CD4-positive, alpha-beta T cell (primary cell): ENCODE measurements at regions not wholly inside any gene's neighbourhood (a gene's known extent, or its start where the extent isn't known, plus 50 kb on each side); places are given as distances from the start of the nearest gene placed in this dataset.

Experiments used
- ATAC-seq: fragments of 200-7000 bp; cut with Tn5 transposase; one replicate; pipeline ENCODE4 v1.10.0; 2022; ENCODE audit warnings: mild to moderate bottlenecking; ENCODE audit not compliant: poor library complexity
- CTCF ChIA-PET: fragments of 350-600 bp; sonication (Branson Sonifier 250); formaldehyde crosslinking; loops from one replicate; lab custom pipeline; 2021; ENCODE audit warnings: antibody characterized with exemption, inconsistent platforms; lab: Charles Lee
- POLR2A ChIA-PET: fragments of 350-600 bp; sonication (Branson Sonifier 250); formaldehyde crosslinking; loops from one replicate; lab custom pipeline; 2021; ENCODE audit warnings: antibody characterized with exemption, inconsistent platforms; lab: Charles Lee
- DNase-seq, 14 experiments: peaks; one replicate each; pipeline ENCODE4 v3.0.0-alpha.2; 2013 to 2020; ENCODE audit warnings: mixed read lengths in 2 of 14
- H3K27ac ChIP-seq, 2 donors: one replicate each; pipeline versions ENCODE4 v1.5.1 to v1.7.0; 2013; ENCODE audit warnings: low read length in 2 of 2, low read depth in 1 of 2, mild to moderate bottlenecking in 1 of 2
- H3K27me3 ChIP-seq, 2 experiments: 1 replicate in 1 of 2; 2 replicates in 1 of 2; pipeline versions ENCODE4 v1.6.1 to v1.7.0; 2013; ENCODE audit warnings: low read length in 2 of 2, control low read depth in 1 of 2, mild to moderate bottlenecking in 1 of 2, moderate library complexity in 1 of 2; ENCODE audit not compliant: insufficient read depth in 2 of 2, control insufficient read depth in 1 of 2
- H3K36me3 ChIP-seq: one replicate; pipeline ENCODE4 v1.6.1; 2013; ENCODE audit warnings: low read length, control low read depth; ENCODE audit not compliant: insufficient read depth
- H3K4me1 ChIP-seq: one replicate; pipeline ENCODE4 v1.6.1; 2013; ENCODE audit warnings: low read length, control low read depth; ENCODE audit not compliant: insufficient read depth
- H3K4me3 ChIP-seq: one replicate; pipeline ENCODE4 v1.5.1; 2013; ENCODE audit warnings: mild to moderate bottlenecking, low read length, moderate library complexity
- H3K9me3 ChIP-seq, 2 experiments: 1 replicate in 1 of 2; 2 replicates in 1 of 2; pipeline versions ENCODE4 v1.6.1 to v1.7.0; 2013; ENCODE audit warnings: low read length in 2 of 2, mild to moderate bottlenecking in 2 of 2, control low read depth in 1 of 2, moderate library complexity in 1 of 2; ENCODE audit not compliant: control insufficient read depth in 1 of 2, insufficient read depth in 1 of 2
- H3K27ac Mint-ChIP-seq: one replicate; pipeline ENCODE4 v1.8.0; 2020; ENCODE audit warnings: mixed read lengths
- H3K27me3 Mint-ChIP-seq: one replicate; pipeline ENCODE4 v1.8.0; 2021; ENCODE audit warnings: mixed read lengths
- H3K36me3 Mint-ChIP-seq: one replicate; pipeline ENCODE4 v1.8.0; 2021; ENCODE audit warnings: low read depth, mixed read lengths
- H3K4me1 Mint-ChIP-seq: one replicate; pipeline ENCODE4 v1.8.0; 2021; ENCODE audit warnings: low read depth, mixed read lengths
- H3K4me3 Mint-ChIP-seq: one replicate; pipeline ENCODE4 v1.8.0; 2020; ENCODE audit warnings: mild to moderate bottlenecking, mixed read lengths
- H3K9me3 Mint-ChIP-seq: one replicate; pipeline ENCODE4 v1.8.0; 2020; ENCODE audit warnings: mixed read lengths
- intact Hi-C, 2 experiments: fragments of 100-400 bp; cut with DNase I in 1 of 2; cut with micrococcal nuclease in 1 of 2; formaldehyde crosslinking; loops; one replicate each; pipeline versions ENCODE4 v1.15.1 to v1.9.0; 2023 to 2025; cut with DNase I, micrococcal nuclease
- TF ChIP-seq, protein P1 (sequence below): fragments of 200-600 bp; IDR thresholded peaks from one replicate; pipeline ENCODE4 v1.8.0; 2022; ENCODE audit warnings: antibody characterized with exemption, mild to moderate bottlenecking

DNA sequence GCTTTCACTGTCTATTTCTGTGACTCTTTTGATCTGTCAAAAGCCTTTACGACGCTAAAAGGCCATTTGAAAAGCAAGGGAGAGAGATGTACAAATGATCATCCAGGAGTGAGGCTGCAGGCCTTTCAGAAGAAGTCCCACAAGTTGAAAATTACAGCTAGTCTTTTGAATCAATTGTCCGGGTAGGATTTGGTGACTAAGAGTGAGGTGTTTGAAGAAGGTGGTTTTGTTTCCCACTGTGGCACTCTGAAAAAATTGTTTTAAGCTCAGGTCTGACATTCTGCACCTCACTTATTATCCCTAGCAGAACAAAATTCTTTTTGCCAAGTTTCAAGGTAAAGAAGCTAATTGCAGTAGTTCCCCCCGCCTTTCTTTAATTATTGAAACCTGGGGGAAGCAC is 50.8 kb upstream of the TMEM108 start:
- no peaks in the 10 kb centered on the region for H3K36me3 Mint-ChIP-seq
- no peaks in the 10 kb centered on the region for H3K27me3 Mint-ChIP-seq
- no peak overlapping the region for H3K27ac Mint-ChIP-seq
- H3K4me1 Mint-ChIP-seq = no peaks in the 10 kb centered on the region
- no peak for ATAC-seq
- H3K4me1 ChIP-seq = no peaks in the 10 kb centered on the region
- no peak overlapping the region for H3K4me3 Mint-ChIP-seq
- intact Hi-C loops = no loop called here
- no peak overlapping the region for H3K27ac ChIP-seq
- ChIA-PET POLR2A (no interaction called here), CTCF (no interaction called here)
- H3K4me3 ChIP-seq = no peak overlapping the region
- H3K9me3 Mint-ChIP-seq = peaks cover 4% of the 10 kb centered on the region
- TF ChIP-seq, protein P1, sequence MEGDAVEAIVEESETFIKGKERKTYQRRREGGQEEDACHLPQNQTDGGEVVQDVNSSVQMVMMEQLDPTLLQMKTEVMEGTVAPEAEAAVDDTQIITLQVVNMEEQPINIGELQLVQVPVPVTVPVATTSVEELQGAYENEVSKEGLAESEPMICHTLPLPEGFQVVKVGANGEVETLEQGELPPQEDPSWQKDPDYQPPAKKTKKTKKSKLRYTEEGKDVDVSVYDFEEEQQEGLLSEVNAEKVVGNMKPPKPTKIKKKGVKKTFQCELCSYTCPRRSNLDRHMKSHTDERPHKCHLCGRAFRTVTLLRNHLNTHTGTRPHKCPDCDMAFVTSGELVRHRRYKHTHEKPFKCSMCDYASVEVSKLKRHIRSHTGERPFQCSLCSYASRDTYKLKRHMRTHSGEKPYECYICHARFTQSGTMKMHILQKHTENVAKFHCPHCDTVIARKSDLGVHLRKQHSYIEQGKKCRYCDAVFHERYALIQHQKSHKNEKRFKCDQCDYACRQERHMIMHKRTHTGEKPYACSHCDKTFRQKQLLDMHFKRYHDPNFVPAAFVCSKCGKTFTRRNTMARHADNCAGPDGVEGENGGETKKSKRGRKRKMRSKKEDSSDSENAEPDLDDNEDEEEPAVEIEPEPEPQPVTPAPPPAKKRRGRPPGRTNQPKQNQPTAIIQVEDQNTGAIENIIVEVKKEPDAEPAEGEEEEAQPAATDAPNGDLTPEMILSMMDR = no peak
- peaks cover 0 to under 1% of the 10 kb centered on the region in 2 experiments for H3K27me3 ChIP-seq
- H3K36me3 ChIP-seq = no peaks in the 10 kb centered on the region
- H3K9me3 ChIP-seq = peaks cover 0 to 5% of the 10 kb centered on the region in 2 experiments
- DNase-seq = no peak

DNA sequence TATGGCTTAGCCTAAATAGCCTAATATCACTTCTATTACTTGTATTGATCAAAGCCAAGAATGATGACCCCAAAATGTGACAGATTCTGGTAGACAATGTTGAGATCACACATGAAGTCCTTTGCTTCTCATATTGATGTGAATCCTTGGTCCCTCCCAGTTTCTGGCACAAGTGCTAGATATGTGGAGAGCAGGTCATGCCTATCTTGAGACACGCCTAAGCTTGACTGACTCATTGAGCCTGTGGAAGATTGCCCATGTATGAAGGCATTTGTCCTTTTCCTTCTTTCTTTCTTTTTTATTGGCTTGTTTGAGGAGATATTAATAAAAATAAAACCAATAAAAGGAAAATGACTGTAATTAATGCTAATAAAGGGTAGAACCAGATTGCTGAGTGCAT is 54.0 kb upstream of the TMEM108 start:
- ChIA-PET POLR2A (no interaction called here), CTCF (no interaction called here)
- Histone ChIP-seq H3K27me3 (no peaks in the 10 kb centered on the region), H3K9me3 (peaks cover 0 to 5% of the 10 kb centered on the region in 2 experiments), H3K27ac (no peak overlapping the region), H3K36me3 (no peaks in the 10 kb centered on the region), H3K4me3 (no peak overlapping the region), H3K4me1 (no peaks in the 10 kb centered on the region)
- TF ChIP-seq, protein P1 = no peak
- no peak overlapping the region for H3K27ac Mint-ChIP-seq
- H3K4me1 Mint-ChIP-seq = no peaks in the 10 kb centered on the region
- intact Hi-C loops = no loop called here
- ATAC-seq (no peak), DNase-seq (no peak)
- H3K36me3 Mint-ChIP-seq = no peaks in the 10 kb centered on the region
- H3K4me3 Mint-ChIP-seq = no peak overlapping the region
- H3K9me3 Mint-ChIP-seq = peaks cover 13% of the 10 kb centered on the region
- no peaks in the 10 kb centered on the region for H3K27me3 Mint-ChIP-seq

DNA sequence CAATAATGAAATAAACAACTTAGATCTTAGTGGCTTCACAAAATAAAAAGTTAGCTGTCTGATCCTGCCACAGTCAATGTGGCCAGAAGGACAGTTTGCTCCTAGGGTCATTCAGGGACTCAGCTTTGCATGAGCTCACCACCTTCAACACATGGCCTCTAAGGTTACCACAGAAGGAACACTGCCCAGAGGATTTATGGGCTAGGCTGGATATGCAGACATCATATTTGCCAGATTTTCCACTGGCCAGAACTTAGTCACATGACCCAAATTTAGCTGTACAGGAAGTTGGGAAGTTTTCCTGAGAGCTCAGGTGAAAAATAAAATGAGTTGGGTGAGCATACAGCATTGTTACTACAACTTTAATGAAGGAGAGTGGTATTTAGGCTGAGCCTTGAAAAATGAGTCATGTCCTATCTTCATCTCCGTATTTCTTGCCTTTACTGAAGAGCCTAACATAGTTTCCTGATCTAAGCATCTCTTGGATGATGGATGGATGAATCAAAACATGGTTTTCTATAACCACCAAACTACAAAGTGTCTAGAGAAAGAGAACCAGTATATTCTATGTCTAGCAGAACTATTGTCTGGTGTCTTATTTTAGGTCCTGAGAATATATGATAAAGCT is 54.9 kb upstream of the TMEM108 start:
- POLR2A ChIA-PET = no interaction called here
- Mint-ChIP-seq H3K4me1 (no peaks in the 10 kb centered on the region), H3K27ac (no peak overlapping the region), H3K9me3 (peaks cover 13% of the 10 kb centered on the region), H3K36me3 (no peaks in the 10 kb centered on the region), H3K4me3 (no peak overlapping the region), H3K27me3 (no peaks in the 10 kb centered on the region)
- no peaks in the 10 kb centered on the region for H3K27me3 ChIP-seq
- H3K4me1 ChIP-seq = no peaks in the 10 kb centered on the region
- CTCF ChIA-PET = no interaction called here
- H3K9me3 ChIP-seq = peaks cover 0 to 5% of the 10 kb centered on the region in 2 experiments
- TF ChIP-seq, protein P1 = no peak
- H3K4me3 ChIP-seq = no peak overlapping the region
- intact Hi-C loops = no loop called here
- DNase-seq (no peak), ATAC-seq (no peak)
- no peaks in the 10 kb centered on the region for H3K36me3 ChIP-seq
- H3K27ac ChIP-seq = no peak overlapping the region
